Testis (tissue), 2 donors: ENCODE measurements at regions not wholly inside any gene's neighbourhood (a gene's known extent, or its start where the extent isn't known, plus 50 kb on each side); places are given as distances from the start of the nearest gene placed in this dataset.

Source experiments
- DNase-seq: peaks from one replicate; pipeline ENCODE4 v3.0.0-alpha.2; 2019
- H3K27ac ChIP-seq, 2 donors: fragments of 200-600 bp; sonication (generic); one replicate each; pipeline ENCODE4 v1.5.1; 2019
- H3K27me3 ChIP-seq: fragments of 200-600 bp; sonication (generic); one replicate; pipeline ENCODE4 v1.5.1; 2019
- H3K36me3 ChIP-seq: fragments of 200-600 bp; sonication (generic); one replicate; pipeline ENCODE4 v1.5.1; 2017; ENCODE audit warnings: low read depth; ENCODE audit errors: missing control alignments
- H3K4me1 ChIP-seq: fragments of 200-600 bp; sonication (generic); one replicate; pipeline ENCODE4 v1.5.1; 2019
- H3K4me3 ChIP-seq, 2 donors: fragments of 200-600 bp; sonication (generic); one replicate each; pipeline ENCODE4 v1.5.1; 2017 to 2019
- H3K9me3 ChIP-seq: fragments of 200-600 bp; sonication (generic); one replicate; pipeline ENCODE4 v1.5.1; 2017
- POLR2A ChIP-seq: fragments of 450-650 bp; IDR thresholded peaks from one replicate; pipeline ENCODE4 v1.6.1; 2017; ENCODE audit warnings: antibody characterized with exemption, mild to moderate bottlenecking, moderate library complexity
- WGBS, 2 donors: methylation state at CpG; one replicate each; pipeline ENCODE4 v1.1.5; 2018; 5-methylcytosine and 5-hydroxymethylcytosine counted together
- intact Hi-C: fragments of 100-400 bp; cut with DNase I; formaldehyde crosslinking; loops from one replicate; pipeline ENCODE4 v1.15.1; 2023; ENCODE audit warnings: low total_unique reads
- TF ChIP-seq, protein P1 (sequence below), 3 experiments: fragments of 450-650 bp in 2 of 3; fragments of 200-600 bp in 1 of 3; sonication (generic) in 1 of 3; IDR thresholded peaks; one replicate each; pipeline ENCODE4 v1.5.1; 2016 to 2019; ENCODE audit warnings: antibody characterized with exemption in 3 of 3, mild to moderate bottlenecking in 2 of 3, moderate library complexity in 1 of 3

- 89 to 91% methylated on average over 9 of the region's 9 CpGs for WGBS, 2 donors
- intact Hi-C loops = no loop called here
- no peak for DNase-seq
Measured at GRCh38 chr5:174327896-174328295, 282.4 kb downstream of the NSG2 start.

DNA sequence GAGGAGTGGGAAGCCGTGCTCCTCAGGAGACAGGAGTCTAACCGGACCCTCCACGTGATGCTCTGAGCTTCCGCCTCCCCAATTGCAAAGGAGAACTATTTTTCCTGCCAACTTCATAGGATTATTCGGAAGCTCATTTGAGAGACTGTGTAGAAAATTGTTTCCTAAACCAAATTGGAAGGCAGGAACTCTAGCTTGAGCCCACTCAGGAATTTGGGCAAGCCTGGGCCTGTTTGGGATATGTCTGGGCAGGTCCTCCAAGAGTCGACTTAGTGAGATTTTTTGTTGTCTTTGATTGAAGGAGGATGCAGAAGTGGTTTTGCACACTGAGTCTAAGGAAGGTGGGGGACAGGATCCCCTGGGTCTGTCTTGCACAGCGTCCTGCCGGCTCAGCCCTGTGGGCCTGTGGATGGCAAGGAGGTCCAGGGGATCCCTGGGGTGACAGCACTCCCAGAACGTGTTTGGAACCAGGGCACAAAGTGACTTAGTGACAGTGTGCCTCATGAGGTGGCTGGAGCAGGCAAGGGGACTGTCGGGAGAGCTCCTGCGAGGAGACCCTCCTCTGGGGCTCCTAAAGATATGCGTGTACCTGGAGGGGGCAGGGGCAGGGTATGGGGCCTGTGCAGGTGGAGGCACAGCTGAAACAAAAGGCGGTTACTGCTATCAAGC is 283.3 kb downstream of the NSG2 start:
- Histone ChIP-seq H3K36me3 (no peaks in the 10 kb centered on the region), H3K27me3 (no peaks in the 10 kb centered on the region), H3K4me3 (no peak overlapping the region), H3K4me1 (no peaks in the 10 kb centered on the region), H3K27ac (no peak overlapping the region), H3K9me3 (no peaks in the 10 kb centered on the region)
- intact Hi-C loops = no loop called here
- TF ChIP-seq POLR2A = no peak
- no peak for DNase-seq
- WGBS, 2 donors = 88 to 92% methylated on average over 13 of the region's 13 CpGs

More at GRCh38 chr5:174327896-174328295, 282.4 kb downstream of the NSG2 start:
- Histone ChIP-seq H3K4me1 (no peaks in the 10 kb centered on the region), H3K36me3 (no peaks in the 10 kb centered on the region), H3K9me3 (no peaks in the 10 kb centered on the region), H3K27me3 (no peaks in the 10 kb centered on the region), H3K27ac (no peak overlapping the region), H3K4me3 (no peak overlapping the region)
- TF ChIP-seq, protein P1, sequence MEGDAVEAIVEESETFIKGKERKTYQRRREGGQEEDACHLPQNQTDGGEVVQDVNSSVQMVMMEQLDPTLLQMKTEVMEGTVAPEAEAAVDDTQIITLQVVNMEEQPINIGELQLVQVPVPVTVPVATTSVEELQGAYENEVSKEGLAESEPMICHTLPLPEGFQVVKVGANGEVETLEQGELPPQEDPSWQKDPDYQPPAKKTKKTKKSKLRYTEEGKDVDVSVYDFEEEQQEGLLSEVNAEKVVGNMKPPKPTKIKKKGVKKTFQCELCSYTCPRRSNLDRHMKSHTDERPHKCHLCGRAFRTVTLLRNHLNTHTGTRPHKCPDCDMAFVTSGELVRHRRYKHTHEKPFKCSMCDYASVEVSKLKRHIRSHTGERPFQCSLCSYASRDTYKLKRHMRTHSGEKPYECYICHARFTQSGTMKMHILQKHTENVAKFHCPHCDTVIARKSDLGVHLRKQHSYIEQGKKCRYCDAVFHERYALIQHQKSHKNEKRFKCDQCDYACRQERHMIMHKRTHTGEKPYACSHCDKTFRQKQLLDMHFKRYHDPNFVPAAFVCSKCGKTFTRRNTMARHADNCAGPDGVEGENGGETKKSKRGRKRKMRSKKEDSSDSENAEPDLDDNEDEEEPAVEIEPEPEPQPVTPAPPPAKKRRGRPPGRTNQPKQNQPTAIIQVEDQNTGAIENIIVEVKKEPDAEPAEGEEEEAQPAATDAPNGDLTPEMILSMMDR (IDR thresholded peaks at IDR 0.05) = no peak
- TF ChIP-seq POLR2A = no peak

GRCh38 chr5:174329738-174330137 is 284.2 kb downstream of the NSG2 start:
- H3K4me3 ChIP-seq = no peak overlapping the region
- no peaks in the 10 kb centered on the region for H3K9me3 ChIP-seq
- H3K27ac ChIP-seq = no peak overlapping the region
- H3K36me3 ChIP-seq = no peaks in the 10 kb centered on the region
- TF ChIP-seq, protein P1 (IDR thresholded peaks at IDR 0.05) = no peak
- no peak for TF ChIP-seq POLR2A
- no peaks in the 10 kb centered on the region for H3K27me3 ChIP-seq
- intact Hi-C loops = no loop called here
- no peaks in the 10 kb centered on the region for H3K4me1 ChIP-seq
- no peak for DNase-seq
- 56 to 85% methylated on average over 5 of the region's 5 CpGs for WGBS, 2 donors

- no peak for DNase-seq
- H3K36me3 ChIP-seq = no peaks in the 10 kb centered on the region
- WGBS, 2 donors = 79 to 88% methylated on average over 11 to 13 of the region's 13 CpGs
Measured at GRCh38 chr5:174335682-174336364, 290.3 kb downstream of the NSG2 start.

GRCh38 chr5:174336479-174336878 is 291.0 kb downstream of the NSG2 start:
- TF ChIP-seq, protein P1 (IDR thresholded peaks at IDR 0.05) = no peak
- TF ChIP-seq POLR2A = no peak
- H3K4me3 ChIP-seq = no peak overlapping the region
- H3K27ac ChIP-seq = no peak overlapping the region
- peaks cover 6% of the 10 kb centered on the region for H3K4me1 ChIP-seq
- no peaks in the 10 kb centered on the region for H3K36me3 ChIP-seq
- DNase-seq = no peak
- 76 to 78% methylated on average over 5 of the region's 5 CpGs for WGBS, 2 donors
- no peaks in the 10 kb centered on the region for H3K27me3 ChIP-seq
- intact Hi-C loops = no loop called here
- no peaks in the 10 kb centered on the region for H3K9me3 ChIP-seq

More at GRCh38 chr5:174335682-174336364, 290.3 kb downstream of the NSG2 start:
- Histone ChIP-seq H3K27me3 (no peaks in the 10 kb centered on the region), H3K4me1 (peaks cover 6% of the 10 kb centered on the region), H3K4me3 (no peak overlapping the region), H3K27ac (no peak overlapping the region), H3K9me3 (no peaks in the 10 kb centered on the region)
- TF ChIP-seq, protein P1 (IDR thresholded peaks at IDR 0.05) = no peak
- no peak for TF ChIP-seq POLR2A
- intact Hi-C loops = no loop called here
